ENCODE measurements at regions not wholly inside any gene's neighbourhood (a gene's known extent, or its start where the extent isn't known, plus 50 kb on each side); places are given as distances from the start of the nearest gene placed in this dataset.

DNA sequence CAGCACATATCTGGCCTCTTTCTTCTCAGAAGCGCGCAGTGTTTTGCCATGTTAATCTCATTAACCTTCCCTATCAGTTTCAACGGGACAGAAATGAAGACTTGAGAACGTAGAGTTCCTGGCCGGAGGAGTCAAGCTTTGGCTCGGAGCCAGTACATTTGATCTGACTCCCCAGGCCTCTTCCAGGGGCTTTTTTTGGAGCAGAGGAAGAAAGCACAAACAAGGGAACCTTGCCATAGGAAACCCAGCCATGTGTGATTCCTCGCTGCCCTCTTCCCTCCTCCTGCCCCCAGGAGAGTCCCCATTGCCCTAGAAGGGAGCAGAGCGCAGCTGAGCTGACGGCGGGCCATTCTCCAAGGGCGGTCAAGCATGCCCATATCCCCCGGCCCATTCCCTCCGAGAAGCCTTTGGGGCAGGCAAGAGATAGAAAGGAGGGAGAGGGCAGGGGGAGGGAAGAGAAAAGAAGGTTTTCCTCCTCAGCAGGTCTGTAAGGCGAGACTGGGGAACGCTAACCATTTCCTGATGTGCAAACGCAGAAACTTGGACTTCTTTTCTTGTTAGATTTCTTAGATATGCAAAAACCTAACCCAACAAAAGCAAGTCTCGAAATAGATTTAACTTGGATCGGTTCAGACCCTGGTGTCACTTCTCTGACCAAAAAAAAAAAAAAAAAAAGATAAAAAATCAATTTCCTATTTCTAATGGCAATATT is 63.7 kb upstream of the POU3F3 start:
- TF ChIP-seq POLR2AphosphoS5 (IDR thresholded peaks at IDR 0.05) = no peak
- TF ChIP-seq, protein P1, sequence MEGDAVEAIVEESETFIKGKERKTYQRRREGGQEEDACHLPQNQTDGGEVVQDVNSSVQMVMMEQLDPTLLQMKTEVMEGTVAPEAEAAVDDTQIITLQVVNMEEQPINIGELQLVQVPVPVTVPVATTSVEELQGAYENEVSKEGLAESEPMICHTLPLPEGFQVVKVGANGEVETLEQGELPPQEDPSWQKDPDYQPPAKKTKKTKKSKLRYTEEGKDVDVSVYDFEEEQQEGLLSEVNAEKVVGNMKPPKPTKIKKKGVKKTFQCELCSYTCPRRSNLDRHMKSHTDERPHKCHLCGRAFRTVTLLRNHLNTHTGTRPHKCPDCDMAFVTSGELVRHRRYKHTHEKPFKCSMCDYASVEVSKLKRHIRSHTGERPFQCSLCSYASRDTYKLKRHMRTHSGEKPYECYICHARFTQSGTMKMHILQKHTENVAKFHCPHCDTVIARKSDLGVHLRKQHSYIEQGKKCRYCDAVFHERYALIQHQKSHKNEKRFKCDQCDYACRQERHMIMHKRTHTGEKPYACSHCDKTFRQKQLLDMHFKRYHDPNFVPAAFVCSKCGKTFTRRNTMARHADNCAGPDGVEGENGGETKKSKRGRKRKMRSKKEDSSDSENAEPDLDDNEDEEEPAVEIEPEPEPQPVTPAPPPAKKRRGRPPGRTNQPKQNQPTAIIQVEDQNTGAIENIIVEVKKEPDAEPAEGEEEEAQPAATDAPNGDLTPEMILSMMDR (IDR thresholded peaks at IDR 0.05) = no peak
